Kidney glomerular epithelial cell (primary cell): ENCODE measurements at regions not wholly inside any gene's neighbourhood (a gene's known extent, or its start where the extent isn't known, plus 50 kb on each side); places are given as distances from the start of the nearest gene placed in this dataset.
"Not testable (repeated sequence)": the region's sequence is repeated elsewhere in the genome, so short reads cannot be mapped to it uniquely, and the experiment has no call there.

Experiments
- DNase-seq: peaks from one replicate; lab custom pipeline; 2025; lab: John Stamatoyannopoulos, UW

- no peak for DNase-seq
Observed at GRCh38 chr5:166860426-166860825, 1431.0 kb upstream of the WWC1 start.

GRCh38 chr5:166862581-166862980 lies 1428.9 kb upstream of the WWC1 start:
- DNase-seq: no peak

DNA sequence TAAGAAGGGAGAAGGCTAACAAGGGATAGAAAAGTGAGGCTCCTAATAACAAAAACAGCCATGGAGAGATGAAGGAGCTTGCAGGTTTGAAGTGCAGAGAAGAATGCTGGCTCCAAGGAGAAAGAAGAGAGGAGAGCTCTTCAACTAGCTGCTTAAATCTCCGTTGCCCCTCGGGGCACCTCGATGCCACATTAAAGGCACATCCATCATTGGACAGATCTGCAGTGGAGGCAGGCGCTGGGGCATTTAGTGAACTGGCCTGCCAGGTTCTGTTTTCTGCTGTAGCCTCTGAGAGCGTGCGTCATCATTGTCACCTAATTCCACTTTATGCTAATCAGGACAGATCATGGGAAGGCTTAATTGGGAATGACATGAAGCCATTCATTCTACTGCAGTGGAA lies 1426.2 kb upstream of the WWC1 start:
- no peak for DNase-seq

DNA sequence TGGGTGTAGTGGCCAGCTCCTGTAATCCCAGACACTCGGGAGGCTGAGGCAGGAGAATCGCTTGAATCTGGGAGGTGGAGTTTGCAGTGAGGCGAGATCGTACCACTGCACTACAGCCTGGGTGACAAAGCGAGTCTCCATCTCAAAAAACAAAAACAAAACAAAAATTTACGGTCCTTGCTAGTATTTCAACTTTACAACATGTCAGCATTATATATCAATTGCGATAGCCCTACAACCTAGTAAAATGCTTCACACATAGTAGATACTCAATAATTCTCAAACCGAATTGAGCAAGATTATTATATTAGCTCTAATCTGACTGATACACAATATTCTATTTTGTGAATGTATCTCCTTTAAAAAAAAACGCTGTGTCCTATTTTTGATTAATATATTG lies 1411.0 kb upstream of the WWC1 start:
- DNase-seq: no peak

DNA sequence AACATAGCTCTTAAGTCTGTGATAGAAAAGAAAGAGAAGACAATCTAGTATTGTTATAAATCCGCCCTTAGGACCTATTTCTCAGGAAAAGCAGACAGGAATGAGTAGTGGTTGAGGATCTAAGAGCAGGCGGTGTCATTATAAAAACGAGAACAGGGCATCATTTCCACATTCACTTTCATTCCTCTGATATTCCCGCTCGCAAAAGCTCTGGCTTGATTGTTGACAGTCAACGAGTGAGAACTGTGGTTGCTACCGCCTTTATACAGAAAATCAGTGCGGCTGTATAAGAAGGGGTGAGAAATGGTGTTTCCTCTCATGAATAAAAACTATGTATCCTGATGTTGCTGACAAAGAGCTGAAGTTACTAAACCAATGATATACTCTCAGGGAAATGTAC lies 1409.6 kb upstream of the WWC1 start:
- DNase-seq: no peak

DNA sequence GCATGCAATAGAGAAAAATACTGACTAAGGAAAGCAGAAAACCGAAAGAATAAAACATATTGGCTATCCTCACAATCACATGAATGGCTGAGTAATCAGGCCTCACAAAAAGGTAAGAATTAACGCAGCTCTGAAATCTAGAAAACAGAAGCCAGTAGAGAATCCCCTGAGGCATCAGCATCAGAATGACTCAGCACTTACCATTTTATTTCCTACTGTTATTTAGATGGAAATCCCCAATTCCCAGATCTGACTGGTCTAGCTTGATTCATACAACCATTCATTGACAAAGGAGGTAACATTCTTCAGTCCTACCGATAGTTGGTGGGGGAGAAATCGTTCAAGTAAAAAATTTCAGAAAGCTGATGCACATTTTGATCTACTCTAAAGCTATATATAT lies 1408.4 kb upstream of the WWC1 start:
- DNase-seq: peak; percentile 31

DNA sequence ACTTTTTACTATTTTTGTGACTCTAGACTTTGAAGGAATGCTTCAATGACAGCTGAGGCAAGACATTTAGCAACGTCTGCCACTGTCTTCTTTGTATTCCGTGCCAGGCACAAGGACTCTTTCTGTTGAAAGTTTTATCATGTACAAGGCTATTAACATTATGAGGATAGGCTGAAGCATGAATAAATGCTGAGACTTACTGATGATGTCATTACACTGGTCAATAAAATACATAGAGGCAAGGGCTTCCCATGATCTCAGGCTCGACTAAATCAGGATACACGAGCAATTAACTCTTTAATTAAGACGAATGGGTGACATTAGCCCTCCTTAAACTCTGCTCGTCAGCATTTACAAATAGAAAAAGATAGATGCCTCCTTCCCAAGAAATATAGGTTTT lies 1393.3 kb upstream of the WWC1 start:
- no peak for DNase-seq

DNA sequence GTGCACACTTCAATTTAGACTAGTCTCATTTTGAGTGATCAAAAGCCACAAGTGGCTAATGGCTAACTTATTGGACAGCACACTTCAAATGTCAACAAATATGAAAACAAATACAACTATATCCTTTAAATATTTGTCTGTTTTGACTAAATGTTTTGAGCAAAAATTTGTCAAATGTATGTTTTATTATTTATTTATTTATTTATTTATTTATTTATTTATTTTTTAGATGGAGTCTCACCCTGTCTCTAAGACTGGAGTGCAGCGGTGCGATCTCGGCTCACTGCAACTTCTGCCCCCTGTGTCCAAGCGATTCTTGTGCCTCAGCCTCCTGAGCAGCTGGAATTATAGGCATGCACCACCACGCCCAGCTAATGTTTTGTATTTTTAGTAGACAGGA lies 1392.1 kb upstream of the WWC1 start:
- no peak for DNase-seq

DNA sequence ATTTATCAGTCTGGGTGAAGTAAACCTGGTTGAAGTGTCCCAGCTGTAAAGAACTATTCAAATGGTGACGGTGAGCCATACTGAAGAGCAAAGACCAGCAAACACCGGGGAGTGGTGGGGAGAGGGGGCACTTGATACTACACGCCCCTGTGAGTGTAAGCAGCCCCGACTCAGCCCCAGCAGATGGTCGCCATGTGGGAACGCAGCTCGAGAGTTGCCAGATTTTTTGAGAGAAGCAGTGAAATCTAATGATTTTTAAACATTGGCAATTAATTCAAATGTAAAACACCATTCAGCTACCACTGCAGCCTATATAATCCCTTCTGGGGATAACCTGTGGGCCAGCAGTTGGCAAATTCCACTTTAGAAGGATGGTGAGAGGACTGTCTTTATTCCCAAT lies 1386.9 kb upstream of the WWC1 start:
- no peak for DNase-seq

DNA sequence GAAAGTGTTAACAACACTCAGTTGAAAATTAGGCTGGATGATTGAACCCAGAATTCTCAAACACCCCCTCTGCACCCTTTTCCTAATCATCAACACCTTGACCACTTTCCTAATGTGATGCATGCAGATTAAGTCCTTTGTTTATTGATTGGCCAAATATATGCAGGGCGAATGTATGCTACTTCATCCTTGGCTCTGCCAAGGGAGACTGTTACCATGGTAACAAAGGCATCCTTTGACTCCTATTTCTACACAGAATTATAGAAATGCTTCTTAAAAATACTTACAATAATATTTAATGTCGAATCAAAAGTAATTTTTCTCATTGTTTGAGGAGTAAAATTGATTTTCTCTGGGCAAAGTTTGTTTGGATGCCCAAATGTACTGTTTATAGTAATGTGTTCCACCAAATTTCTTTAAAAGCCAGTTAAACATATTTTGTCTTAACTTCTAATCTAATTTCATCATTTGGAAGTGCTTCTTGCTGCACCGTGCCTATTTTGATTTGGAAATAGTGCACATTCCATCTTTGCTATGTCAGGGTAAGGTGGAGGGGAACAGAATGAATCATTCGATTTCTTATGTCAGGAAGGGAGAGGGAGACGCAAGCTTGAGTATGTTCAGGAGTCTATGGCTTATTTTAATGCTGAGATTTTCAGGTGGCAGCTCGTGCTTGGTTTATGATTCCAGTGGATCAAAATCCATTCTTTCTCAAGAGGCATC lies 1384.3 kb upstream of the WWC1 start:
- DNase-seq: peak; percentile 32

DNA sequence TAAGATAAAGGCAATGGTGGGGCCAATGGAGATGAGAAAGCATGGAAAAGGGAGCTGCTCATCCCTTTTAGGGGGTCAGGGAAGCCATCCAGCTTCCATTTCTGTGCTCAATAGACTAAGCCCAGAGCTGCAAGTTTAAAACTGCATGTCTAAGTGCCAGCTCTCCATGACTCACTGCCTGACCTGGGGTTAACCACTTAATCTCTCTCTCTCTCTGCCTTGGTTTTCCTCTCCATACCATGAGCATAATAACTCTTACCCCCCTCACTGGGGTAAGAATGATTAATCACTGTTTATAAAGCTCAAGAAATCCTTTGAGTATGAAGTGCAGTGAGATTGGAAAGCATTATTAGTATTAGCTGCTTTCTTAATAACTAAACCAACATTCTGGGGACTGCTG lies 1382.4 kb upstream of the WWC1 start:
- DNase-seq: peak; percentile 70

- DNase-seq: no peak
Observed at GRCh38 chr5:166909926-166910325, 1381.5 kb upstream of the WWC1 start.

GRCh38 chr5:166910995-166911394 lies 1380.5 kb upstream of the WWC1 start:
- no peak for DNase-seq

DNA sequence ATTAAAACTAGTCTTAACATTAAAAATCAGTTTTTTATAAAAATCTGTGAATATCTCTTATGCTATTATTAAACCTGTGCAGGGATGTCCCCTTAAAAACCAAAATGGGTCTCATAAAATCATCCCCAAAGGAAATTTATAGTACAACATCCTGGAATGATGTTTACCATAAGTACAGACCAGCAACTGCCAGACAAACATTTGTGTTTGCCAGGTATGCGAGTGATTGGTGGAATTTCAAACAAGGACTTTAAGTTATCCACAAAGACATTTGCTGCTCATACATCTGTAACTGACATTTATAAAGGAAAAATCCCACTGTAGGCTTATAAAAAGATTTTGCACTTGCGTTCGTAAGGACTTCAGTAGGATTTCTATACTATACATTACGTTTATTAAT lies 1375.4 kb upstream of the WWC1 start:
- DNase-seq: no peak

- DNase-seq: no peak
Observed at GRCh38 chr5:166926138-166926537, 1365.3 kb upstream of the WWC1 start.

DNA sequence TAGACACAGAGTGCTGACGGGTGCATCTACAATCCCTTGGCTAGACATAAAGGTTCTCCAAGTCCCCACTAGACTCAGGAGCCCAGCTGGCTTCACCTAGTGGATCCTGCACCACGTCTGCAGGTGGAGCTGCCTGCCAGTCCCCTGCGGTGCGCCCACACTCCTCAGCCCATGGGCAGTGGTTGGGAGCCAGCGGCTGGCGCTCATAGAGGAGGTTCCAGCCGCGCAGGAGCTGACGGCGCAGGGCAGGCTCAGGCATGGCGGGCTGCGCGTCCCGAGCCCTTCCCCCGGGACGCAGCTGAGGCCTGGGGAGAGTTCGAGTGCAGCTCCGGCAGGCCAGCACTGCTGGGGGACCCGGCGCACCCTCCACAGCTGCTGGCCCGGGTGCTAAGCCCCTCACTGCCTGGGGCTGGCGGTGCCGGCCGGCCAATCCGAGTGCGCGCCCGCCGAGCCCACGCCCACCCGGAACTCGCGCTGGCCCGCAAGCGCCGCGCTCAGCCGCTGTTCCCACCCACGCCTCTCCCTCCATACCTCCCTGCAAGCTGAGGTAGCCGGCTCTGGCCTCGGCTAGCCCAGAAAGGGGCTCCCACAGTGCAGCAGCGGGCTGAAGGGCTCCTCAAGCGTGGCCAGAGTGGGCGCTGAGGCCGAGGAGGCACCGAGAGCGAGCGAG lies 1364.5 kb upstream of the WWC1 start:
- DNase-seq: not testable (repeated sequence)

- DNase-seq: no peak
Observed at GRCh38 chr5:166936351-166936750, 1355.1 kb upstream of the WWC1 start.

GRCh38 chr5:166938071-166938470 lies 1353.4 kb upstream of the WWC1 start:
- DNase-seq: no peak

- no peak for DNase-seq
Observed at GRCh38 chr5:166942948-166943347, 1348.5 kb upstream of the WWC1 start.

DNA sequence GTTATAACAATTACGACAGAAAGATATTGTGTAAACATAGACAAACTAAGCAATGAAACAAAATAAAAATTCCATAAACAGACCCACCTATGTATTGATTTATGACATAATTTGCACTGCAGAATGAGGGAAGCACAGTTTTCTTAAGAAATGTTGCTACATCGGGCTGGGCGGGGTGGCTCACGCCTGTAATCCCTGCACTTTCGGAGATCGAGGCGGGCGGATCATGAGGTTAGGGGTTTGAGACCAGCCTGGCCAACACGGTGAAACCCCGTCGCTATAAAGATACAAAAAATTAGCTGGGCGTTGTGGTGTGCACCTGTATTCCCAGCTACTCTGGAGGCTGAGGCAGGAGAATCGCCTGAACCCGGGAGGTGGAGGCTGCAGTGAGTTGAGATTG lies 1344.4 kb upstream of the WWC1 start:
- no peak for DNase-seq

- DNase-seq: no peak
Observed at GRCh38 chr5:166948679-166949078, 1342.8 kb upstream of the WWC1 start.

DNA sequence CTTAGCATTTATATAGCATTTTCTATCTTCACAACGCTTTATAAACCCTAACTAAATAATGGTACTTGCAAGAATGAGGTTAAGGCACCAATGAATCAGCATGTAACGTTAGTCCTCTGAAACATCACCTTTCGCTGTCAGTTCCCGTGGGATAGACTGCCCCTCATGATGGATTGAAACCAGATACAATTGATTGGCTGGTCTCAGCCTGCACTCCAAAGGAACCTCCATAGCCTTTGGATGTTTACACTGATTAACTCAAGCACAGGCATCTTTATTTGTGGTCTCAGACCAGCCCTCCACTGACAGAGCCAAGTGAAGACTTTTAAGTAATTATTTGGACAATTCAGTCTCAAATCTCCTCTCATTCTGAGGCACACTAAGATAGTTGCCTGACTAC lies 1339.4 kb upstream of the WWC1 start:
- no peak for DNase-seq

GRCh38 chr5:166957782-166958181 lies 1333.7 kb upstream of the WWC1 start:
- no peak for DNase-seq

DNA sequence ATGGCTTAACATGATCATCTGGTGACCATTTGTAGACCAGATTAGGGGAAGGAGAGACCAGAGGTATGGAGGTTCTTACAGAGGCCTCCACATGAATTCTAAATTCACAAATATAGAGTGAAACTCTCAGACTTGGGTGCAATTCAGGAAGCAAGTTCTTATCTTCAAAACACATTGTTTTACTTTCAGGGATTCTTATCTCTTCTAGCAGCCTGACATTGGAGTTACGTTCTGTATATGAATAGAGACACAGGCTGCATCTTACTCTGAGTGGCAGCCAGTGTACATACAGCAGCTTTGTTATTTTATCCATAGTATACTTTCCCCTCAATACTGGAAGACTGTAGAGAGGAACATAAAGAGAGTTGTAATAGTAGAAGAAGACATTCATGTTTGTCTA lies 1331.7 kb upstream of the WWC1 start:
- DNase-seq: no peak
